ENCODE measurements at regions not wholly inside any gene's neighbourhood (a gene's known extent, or its start where the extent isn't known, plus 50 kb on each side); places are given as distances from the start of the nearest gene placed in this dataset.

- Histone ChIP-seq H3K27ac (ENCODE audit: insufficient read depth, low read depth, low read length) (no peak overlapping the region), H4K20me1 (replicated peaks; ENCODE audit: control insufficient read depth, extremely low read depth, insufficient read depth, low read length) (no peaks in the 10 kb centered on the region), H3K4me1 (ENCODE audit: control insufficient read depth, extremely low read depth, insufficient read depth, low read length) (no peaks in the 10 kb centered on the region), H3K79me2 (ENCODE audit: control insufficient read depth, insufficient read depth, low read length) (no peaks in the 10 kb centered on the region), H3K4me2 (ENCODE audit: insufficient read depth, low read length) (no peak overlapping the region), H3K9me3 (replicated peaks; ENCODE audit: control insufficient read depth, insufficient read depth, low read length) (no peaks in the 10 kb centered on the region), H2AFZ (ENCODE audit: low read depth, low read length) (no peak overlapping the region), H3K36me3 (ENCODE audit: control insufficient read depth in 2 of 2, extremely low read depth in 1 of 2, insufficient read depth in 2 of 2, low read length in 2 of 2) (no peaks in the 10 kb centered on the region), H3K9me1 (replicated peaks; ENCODE audit: control insufficient read depth, extremely low read depth, insufficient read depth, low read length) (no peaks in the 10 kb centered on the region), H3K9ac (replicated peaks; ENCODE audit: extremely low read depth, insufficient read depth, low read length) (no peak overlapping the region), H3K4me3 (replicated peaks in 1 of 3; ENCODE audit: insufficient read depth in 1 of 3, low read depth in 1 of 3, low read length in 3 of 3) (no peak overlapping the region), H3K27me3 (ENCODE audit: control insufficient read depth in 2 of 2, insufficient read depth in 2 of 2, low read length in 2 of 2) (no peaks in the 10 kb centered on the region)
- no peak for DNase-seq (ENCODE audit: low read depth, low spot score)
- CTCF ChIA-PET, result no interaction called here
- TF ChIP-seq POLR2AphosphoS5 (IDR thresholded peaks at IDR 0.05; ENCODE audit: insufficient read depth, low read depth, low read length), result no peak
- no peak for TF ChIP-seq GATA2 (IDR thresholded peaks at IDR 0.05; ENCODE audit: insufficient read depth, insufficient read length, low read depth, low read length)
- TF ChIP-seq MAX (IDR thresholded peaks at IDR 0.05; ENCODE audit: insufficient read depth, insufficient read length), result no peak
- no peak for TF ChIP-seq JUN (IDR thresholded peaks at IDR 0.05; ENCODE audit: borderline replicate concordance, insufficient read depth, insufficient read length, low read depth)
- no peak for TF ChIP-seq MYC (IDR thresholded peaks at IDR 0.05; ENCODE audit: low read depth, low read length)
- no peak for TF ChIP-seq FOS (IDR thresholded peaks at IDR 0.05; ENCODE audit: borderline replicate concordance, insufficient read depth, low read length)
- no peak for TF ChIP-seq POLR2A (IDR thresholded peaks at IDR 0.05; ENCODE audit: low read depth, low read length)
- no peak for TF ChIP-seq CTCF (IDR thresholded peaks at IDR 0.05; ENCODE audit: extremely low read depth in 1 of 2, insufficient read depth in 1 of 2, low read depth in 1 of 2, low read length in 2 of 2)
- no peak for TF ChIP-seq EZH2 (IDR thresholded peaks at IDR 0.05; ENCODE audit: borderline replicate concordance, low read depth, low read length, severe bottlenecking)
- no TSS peak for BruUV-seq (replicated peaks)
- FAIRE-seq, result no peak
- intact Hi-C loops (cut with micrococcal nuclease) (no loop called here), dilution Hi-C loops (cut with MboI; ENCODE audit: extremely low pct_ligation_motif_present, low sequenced_read_pairs) (no loop called here)
- POLR2A ChIA-PET, result no interaction called here
Measured at GRCh38 chr4:36779601-36780000, 464.9 kb upstream of the NWD2 start.
